GM12892 (cell line): ENCODE measurements at regions not wholly inside any gene's neighbourhood (a gene's known extent, or its start where the extent isn't known, plus 50 kb on each side); places are given as distances from the start of the nearest gene placed in this dataset.
"Not testable (repeated sequence)": the region's sequence is repeated elsewhere in the genome, so short reads cannot be mapped to it uniquely, and the experiment has no call there.

Source experiments
- DNase-seq: peaks from one replicate; pipeline ENCODE4 v3.0.0; 2011; ENCODE audit not compliant: insufficient read length
- FAIRE-seq: peaks from 2 replicates; lab custom pipeline; 2011; peaks lifted over from hg19 to GRCh38; lab: Jason Lieb, UNC
- POLR2A ChIP-seq: IDR thresholded peaks from 2 replicates; pipeline ENCODE4 v1.6.1; 2011; ENCODE audit warnings: low read depth, low read length, control low read depth
- POLR2AphosphoS5 ChIP-seq: IDR thresholded peaks from 2 replicates; pipeline ENCODE4 v1.6.1; 2011; ENCODE audit warnings: low read depth, low read length, control low read depth
- TAF1 ChIP-seq: IDR thresholded peaks from 2 replicates; pipeline ENCODE4 v1.6.1; 2011; ENCODE audit warnings: low read depth, mild to moderate bottlenecking, control low read depth, low read length, borderline replicate concordance

- DNase-seq (no peak), FAIRE-seq (no peak)
- no peak for TF ChIP-seq POLR2A
- TF ChIP-seq TAF1, result no peak
- no peak for TF ChIP-seq POLR2AphosphoS5
Measured at GRCh38 chr12:127942981-127943380, 324.0 kb upstream of the TMEM132C start.

DNA sequence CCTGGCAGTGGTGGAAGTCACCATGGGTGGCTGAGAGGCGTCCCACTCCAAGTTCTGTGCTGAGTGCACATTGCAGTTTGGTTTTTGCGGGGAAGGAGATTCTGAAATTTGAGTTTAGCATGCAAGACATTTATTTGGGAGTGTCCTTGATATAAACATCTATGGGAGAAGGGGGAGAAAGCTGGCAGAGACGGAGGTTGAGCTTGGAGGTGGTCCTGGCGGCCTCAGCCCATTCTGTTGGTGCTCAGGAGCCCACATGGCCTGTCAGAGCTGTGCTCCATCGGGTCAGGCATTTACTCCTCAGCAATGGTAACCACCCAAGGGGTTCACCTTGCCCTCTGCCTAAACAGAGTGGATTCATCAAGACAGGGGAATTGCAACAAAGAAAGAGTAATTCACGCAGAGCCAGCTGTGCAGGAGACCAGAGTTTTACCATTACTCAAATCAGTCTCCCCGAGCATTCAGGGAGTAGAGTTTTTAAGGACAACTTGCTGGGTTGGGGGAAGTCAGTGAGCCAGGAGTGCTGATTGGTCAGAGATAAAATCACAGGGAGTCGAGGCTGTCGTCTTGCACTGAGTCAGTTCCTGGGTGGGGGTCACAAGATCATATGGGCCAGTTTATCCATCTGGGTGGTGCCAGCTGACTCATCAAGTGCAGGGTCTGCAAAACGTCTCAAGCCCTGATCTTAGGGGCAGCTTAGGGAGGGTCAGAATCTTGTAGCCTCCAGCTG, 323.3 kb upstream of the TMEM132C start:
- DNase-seq, result no peak
- TF ChIP-seq TAF1 (no peak), POLR2A (no peak), POLR2AphosphoS5 (no peak)
- FAIRE-seq, result no peak

DNA sequence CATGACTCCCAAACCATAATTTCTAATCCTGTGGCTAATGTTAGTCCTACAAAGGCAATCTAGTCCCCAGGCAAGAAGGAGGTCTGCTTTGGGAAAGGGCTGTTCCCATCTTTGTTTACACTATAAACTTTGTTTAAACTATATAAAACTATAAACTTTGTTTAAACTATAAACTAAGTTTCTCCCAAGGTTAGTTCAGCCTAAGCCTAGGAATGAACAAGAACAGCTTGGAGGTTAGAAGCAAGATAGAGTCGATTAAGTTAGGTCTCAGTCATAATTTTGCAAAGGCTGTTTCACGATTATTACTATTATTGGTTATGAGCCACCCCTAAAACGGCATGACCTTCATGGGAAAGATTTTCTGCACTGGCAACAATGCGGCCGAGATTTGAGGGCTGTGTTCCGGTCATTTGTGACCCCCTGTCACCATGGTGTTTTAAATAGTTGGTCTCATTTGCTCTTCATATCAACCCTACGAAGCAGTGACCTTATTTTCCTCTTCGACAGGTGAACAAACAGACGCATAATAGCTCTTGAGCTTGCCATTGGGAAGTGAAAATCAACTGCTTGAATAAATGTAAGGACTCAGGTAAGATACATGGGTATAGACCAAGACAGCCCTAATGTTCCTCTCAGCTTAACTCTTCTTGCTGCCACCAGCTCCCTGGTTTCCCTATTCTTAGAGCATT, 322.6 kb upstream of the TMEM132C start:
- no peak for FAIRE-seq
- TF ChIP-seq POLR2AphosphoS5 (no peak), POLR2A (no peak), TAF1 (no peak)
- DNase-seq, result no peak

DNA sequence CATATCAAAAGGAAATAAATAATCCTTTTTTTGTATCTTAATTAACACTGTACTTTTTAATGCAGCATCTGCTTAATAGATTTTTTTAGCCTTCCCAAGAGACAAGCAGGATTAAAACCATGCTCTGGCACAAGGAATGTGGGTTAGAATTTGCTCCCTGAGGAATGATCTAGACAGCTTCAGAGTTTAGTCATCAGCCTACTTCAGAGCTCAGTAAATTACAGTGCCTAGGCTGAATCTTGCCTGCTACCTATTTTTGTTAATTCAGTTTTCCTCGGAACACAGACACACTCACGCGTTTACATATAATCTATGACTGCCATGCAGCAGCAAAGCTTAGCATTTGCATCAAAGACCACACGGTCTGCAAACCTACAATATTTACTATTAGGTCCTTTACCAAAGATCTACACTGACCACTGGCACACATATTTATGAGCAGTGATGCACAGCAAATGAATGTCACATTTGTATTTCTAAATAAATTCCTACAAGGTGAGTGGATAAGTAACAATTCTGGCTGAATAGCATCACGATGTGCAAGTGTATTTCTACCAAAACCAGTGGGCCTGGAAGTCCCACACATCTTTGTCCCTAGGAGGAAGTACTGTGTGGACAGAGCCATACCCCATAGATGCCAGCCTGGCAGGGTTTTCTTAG, 309.8 kb upstream of the TMEM132C start:
- no peak for FAIRE-seq
- no peak for DNase-seq
- TF ChIP-seq POLR2AphosphoS5 (no peak), POLR2A (no peak), TAF1 (no peak)

- FAIRE-seq (no peak), DNase-seq (no peak)
- TF ChIP-seq TAF1, result no peak
- TF ChIP-seq POLR2AphosphoS5, result no peak
- no peak for TF ChIP-seq POLR2A
Measured at GRCh38 chr12:127962303-127962702, 304.7 kb upstream of the TMEM132C start.

- FAIRE-seq (no peak), DNase-seq (no peak)
- TF ChIP-seq POLR2A (no peak), POLR2AphosphoS5 (no peak), TAF1 (no peak)
Measured at GRCh38 chr12:127963933-127964332, 303.0 kb upstream of the TMEM132C start.

- TF ChIP-seq POLR2A (no peak), POLR2AphosphoS5 (no peak), TAF1 (no peak)
- DNase-seq (no peak), FAIRE-seq (no peak)
Measured at GRCh38 chr12:127964717-127965116, 302.3 kb upstream of the TMEM132C start.

DNA sequence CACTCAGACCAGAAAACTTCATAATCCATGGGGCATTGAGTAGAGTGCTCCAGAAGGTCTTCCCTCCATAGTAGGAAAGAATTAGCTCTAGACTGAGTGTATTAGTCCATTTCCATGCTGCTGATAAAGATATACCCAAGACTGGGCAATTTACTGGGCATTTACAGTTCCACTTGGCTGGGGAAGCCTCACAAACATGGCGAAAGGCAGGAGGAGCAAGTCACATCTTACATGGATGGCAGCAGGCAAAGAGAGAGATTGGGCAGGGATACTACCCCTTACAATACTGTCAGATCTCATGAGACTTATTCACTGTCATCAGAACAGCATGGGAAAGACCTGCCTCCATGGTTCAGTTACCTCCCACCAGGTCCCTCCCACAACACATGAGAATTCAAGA, 300.6 kb upstream of the TMEM132C start:
- FAIRE-seq, result no peak
- no peak for DNase-seq
- no peak for TF ChIP-seq POLR2AphosphoS5
- TF ChIP-seq TAF1, result no peak
- TF ChIP-seq POLR2A, result no peak

DNA sequence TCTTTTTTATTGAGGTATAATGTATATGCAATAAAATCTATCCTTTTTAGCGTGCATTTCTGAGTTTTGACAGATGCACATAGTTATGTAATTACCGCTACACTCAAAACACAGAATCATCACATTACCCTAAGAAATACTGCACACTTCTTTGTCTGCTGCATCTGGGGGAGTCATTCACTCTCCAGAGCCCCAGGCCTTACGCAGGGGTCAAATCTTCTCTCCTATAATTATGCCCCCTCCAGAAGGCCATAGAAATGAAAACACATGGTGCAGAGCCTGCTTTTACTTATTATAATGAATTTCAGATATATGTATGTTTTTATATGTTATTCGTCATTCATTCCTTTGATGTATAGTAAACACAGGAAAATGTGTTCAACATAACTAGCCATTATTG, 296.5 kb upstream of the TMEM132C start:
- DNase-seq (no peak), FAIRE-seq (no peak)
- no peak for TF ChIP-seq POLR2A
- TF ChIP-seq POLR2AphosphoS5, result no peak
- TF ChIP-seq TAF1, result no peak

DNA sequence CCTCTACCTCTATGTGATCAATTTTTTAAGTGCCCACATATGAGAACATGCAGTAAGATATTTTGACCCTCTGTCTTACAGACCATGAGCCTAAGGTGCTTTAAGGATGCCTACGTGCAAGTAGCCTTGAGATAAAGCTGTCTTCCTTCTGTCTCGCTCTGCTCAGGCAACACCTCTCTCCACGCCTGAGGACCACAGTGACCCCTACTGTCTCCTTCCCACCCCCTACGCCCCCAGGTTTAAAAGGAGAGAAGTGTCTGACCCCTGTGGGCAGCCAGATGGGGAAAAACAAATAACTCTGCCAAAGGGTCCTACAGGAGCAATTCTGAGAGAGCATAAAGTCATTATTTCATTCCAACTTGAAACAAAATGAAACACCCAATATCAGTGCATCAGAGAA, 286.4 kb upstream of the TMEM132C start:
- DNase-seq, result no peak
- TF ChIP-seq POLR2A (no peak), TAF1 (no peak), POLR2AphosphoS5 (no peak)
- FAIRE-seq, result no peak

- no peak for FAIRE-seq
- no peak for DNase-seq
- TF ChIP-seq TAF1, result no peak
- TF ChIP-seq POLR2AphosphoS5, result no peak
- no peak for TF ChIP-seq POLR2A
Measured at GRCh38 chr12:127981875-127982274, 285.1 kb upstream of the TMEM132C start.

- not testable (repeated sequence) for FAIRE-seq, DNase-seq
Measured at GRCh38 chr12:127983213-127983791, 283.7 kb upstream of the TMEM132C start.
